ENCODE measurements at regions not wholly inside any gene's neighbourhood (a gene's known extent, or its start where the extent isn't known, plus 50 kb on each side); places are given as distances from the start of the nearest gene placed in this dataset.

DNA sequence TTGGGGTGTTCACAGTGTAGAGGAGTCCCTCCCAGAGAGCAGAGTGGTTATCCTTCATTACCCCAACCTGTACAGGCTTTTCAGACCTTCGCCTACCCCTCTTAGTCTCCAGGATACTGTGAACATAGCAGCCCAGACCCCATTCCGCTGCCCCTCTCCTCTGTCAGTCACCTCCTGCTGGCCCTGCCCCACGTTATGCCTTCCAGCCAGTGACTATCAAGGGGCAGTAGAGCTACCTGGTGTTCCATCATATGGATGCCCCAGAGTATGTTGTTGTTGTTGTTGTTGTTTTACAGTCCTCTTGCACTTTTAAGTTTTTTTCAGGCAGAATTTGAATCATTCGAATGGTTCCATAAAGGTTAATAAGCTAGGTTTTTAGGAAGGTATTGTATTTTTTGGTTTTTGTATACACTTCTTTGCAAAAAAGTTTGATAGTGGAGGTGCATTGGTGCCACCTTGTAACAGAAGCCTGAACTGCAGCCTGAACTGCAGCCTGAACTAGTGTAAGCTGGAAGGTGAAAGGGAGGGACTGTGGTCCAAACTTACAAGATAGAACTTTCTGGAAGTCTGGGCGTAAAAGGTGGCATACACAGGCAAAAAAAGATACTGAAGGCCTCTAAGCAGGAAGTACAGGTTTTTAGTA is 101.4 kb upstream of the RAB40AL start:
- Mint-ChIP-seq H3K27ac (no peak overlapping the region), H3K4me3 (no peak overlapping the region), H3K27me3 (ENCODE audit: low read depth) (no peaks in the 10 kb centered on the region), H3K36me3 (peaks cover 5% of the 10 kb centered on the region), H3K4me1 (no peaks in the 10 kb centered on the region), H3K9me3 (peaks cover 7% of the 10 kb centered on the region)
- TF ChIP-seq, protein P1, sequence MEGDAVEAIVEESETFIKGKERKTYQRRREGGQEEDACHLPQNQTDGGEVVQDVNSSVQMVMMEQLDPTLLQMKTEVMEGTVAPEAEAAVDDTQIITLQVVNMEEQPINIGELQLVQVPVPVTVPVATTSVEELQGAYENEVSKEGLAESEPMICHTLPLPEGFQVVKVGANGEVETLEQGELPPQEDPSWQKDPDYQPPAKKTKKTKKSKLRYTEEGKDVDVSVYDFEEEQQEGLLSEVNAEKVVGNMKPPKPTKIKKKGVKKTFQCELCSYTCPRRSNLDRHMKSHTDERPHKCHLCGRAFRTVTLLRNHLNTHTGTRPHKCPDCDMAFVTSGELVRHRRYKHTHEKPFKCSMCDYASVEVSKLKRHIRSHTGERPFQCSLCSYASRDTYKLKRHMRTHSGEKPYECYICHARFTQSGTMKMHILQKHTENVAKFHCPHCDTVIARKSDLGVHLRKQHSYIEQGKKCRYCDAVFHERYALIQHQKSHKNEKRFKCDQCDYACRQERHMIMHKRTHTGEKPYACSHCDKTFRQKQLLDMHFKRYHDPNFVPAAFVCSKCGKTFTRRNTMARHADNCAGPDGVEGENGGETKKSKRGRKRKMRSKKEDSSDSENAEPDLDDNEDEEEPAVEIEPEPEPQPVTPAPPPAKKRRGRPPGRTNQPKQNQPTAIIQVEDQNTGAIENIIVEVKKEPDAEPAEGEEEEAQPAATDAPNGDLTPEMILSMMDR (IDR thresholded peaks at IDR 0.05; ENCODE audit: unreplicated experiment), result peak; percentile 38
- no peak for DNase-seq (ENCODE audit: low spot score in 2 of 2, unreplicated experiment in 2 of 2)

DNA sequence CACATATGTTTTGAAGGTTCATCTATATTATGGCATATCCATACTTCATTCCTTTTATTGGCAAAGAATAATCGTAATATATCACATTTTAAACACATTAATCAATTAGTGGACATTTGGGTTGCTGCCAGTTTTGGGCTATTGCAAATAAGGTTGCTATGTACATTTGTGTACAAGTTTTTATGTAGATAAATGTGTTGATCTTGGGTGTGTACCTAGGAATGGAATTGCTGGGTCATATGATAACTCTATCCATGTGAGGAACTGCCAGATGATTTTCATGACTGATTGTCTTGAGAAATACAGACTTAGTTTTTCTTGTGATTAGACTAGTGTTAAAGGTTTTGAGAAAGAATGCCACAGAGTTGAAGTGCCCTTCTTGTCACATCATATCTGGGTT is 99.2 kb upstream of the RAB40AL start:
- TF ChIP-seq, protein P1 (IDR thresholded peaks at IDR 0.05; ENCODE audit: unreplicated experiment), result no peak
- H3K27me3 Mint-ChIP-seq (ENCODE audit: low read depth), result no peaks in the 10 kb centered on the region
- DNase-seq (ENCODE audit: low spot score in 2 of 2, unreplicated experiment in 2 of 2), result no peak
- H3K4me3 Mint-ChIP-seq, result no peak overlapping the region
- H3K36me3 Mint-ChIP-seq, result peaks cover 7% of the 10 kb centered on the region
- peaks cover 7% of the 10 kb centered on the region for H3K9me3 Mint-ChIP-seq
- H3K4me1 Mint-ChIP-seq, result no peaks in the 10 kb centered on the region
- no peak overlapping the region for H3K27ac Mint-ChIP-seq

DNA sequence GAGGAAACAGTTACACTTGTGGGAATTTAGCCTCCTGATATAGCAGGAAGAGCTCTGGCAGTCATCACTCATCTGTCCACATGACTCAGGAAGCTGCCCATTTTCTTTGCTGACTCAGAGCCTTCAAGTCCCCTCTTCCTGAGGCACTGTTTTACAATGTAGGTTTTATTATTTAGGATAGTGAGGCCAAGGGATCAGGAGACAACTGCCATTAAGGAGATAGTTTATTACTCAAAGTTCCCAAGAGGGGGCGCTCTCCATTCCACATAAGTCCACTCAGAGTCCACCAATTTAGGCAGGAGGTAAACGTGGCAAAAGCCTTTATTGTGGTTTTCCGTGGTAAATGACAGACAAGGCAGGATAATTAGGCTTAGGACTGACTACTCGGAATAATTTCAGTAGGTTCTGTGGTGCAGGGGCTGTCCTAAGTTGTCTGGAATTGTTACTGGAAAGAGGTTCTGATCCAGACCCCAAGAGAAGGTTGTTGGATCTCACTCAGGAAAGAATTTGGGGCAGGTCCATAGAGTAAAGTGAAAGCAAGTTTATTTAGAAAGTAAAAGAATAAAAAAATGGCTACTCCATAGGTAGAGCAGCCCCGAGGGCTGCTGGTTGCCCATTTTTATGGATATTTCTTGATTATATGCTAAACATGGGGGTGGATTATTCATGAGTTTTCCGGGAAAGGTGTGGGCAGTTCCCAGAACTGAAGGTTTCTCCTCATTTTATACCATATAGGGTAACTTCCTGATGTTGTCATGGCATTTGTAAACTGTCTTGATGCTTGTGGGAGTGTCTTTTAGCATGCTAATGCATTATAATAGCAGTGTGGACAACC is 96.0 kb upstream of the RAB40AL start:
- Mint-ChIP-seq H3K27me3 (ENCODE audit: low read depth) (no peaks in the 10 kb centered on the region), H3K27ac (no peak overlapping the region), H3K36me3 (peaks cover 7% of the 10 kb centered on the region), H3K9me3 (peaks cover 7% of the 10 kb centered on the region), H3K4me1 (no peaks in the 10 kb centered on the region), H3K4me3 (no peak overlapping the region)
- TF ChIP-seq, protein P1 (IDR thresholded peaks at IDR 0.05; ENCODE audit: unreplicated experiment), result peak; percentile 34
- DNase-seq (ENCODE audit: low spot score in 2 of 2, unreplicated experiment in 2 of 2), result no peak

DNA sequence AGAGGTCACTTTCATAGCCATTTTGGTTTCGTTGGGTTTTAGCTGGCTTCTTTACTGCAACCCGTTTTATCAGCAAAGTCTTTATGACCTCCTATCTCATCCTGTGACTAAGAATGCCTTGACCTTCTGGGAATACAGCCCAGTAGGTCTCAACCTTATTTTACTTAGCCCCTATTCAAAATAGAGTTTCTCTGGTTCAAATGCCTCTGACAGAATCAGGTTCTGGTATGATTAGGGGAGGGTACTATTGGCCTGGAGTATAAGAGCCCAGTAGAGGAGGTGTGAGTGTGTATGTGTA is 95.4 kb upstream of the RAB40AL start:
- Mint-ChIP-seq H3K4me1 (no peaks in the 10 kb centered on the region), H3K36me3 (peaks cover 7% of the 10 kb centered on the region), H3K27ac (no peak overlapping the region), H3K27me3 (ENCODE audit: low read depth) (no peaks in the 10 kb centered on the region), H3K9me3 (peaks cover 10% of the 10 kb centered on the region), H3K4me3 (no peak overlapping the region)
- TF ChIP-seq, protein P1 (IDR thresholded peaks at IDR 0.05; ENCODE audit: unreplicated experiment), result no peak
- no peak for DNase-seq (ENCODE audit: low spot score in 2 of 2, unreplicated experiment in 2 of 2)

DNA sequence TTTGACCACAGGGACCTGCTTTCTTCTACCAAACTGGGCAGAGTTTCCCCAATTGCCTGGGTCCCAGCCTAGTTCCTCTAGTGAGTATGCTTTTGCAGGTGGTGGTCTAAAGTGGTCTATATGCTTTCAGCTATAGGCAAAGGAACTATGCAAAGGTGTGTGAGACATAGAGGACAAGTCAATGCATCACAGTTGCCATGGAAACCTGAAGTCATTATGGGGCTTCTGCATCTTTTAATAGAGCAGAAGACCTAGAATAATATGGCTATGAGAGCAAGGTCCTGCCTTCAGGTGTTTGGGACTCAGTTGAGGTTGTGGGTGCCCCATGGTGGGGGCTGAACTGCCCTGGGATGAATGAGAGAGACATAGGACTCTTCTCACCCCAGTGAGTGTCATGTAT is 92.1 kb upstream of the RAB40AL start:
- Mint-ChIP-seq H3K36me3 (peaks cover 16% of the 10 kb centered on the region), H3K4me1 (no peaks in the 10 kb centered on the region), H3K9me3 (peaks cover 23% of the 10 kb centered on the region), H3K27ac (no peak overlapping the region), H3K27me3 (ENCODE audit: low read depth) (no peaks in the 10 kb centered on the region), H3K4me3 (no peak overlapping the region)
- no peak for DNase-seq (ENCODE audit: low spot score in 2 of 2, unreplicated experiment in 2 of 2)
- TF ChIP-seq, protein P1 (IDR thresholded peaks at IDR 0.05; ENCODE audit: unreplicated experiment), result no peak

Measured in mesothelial cell of epicardium (in vitro differentiated cells).